OCI-LY3 (cell line): ENCODE measurements at regions not wholly inside any gene's neighbourhood (a gene's known extent, or its start where the extent isn't known, plus 50 kb on each side); places are given as distances from the start of the nearest gene placed in this dataset.

Experiments
- CTCF ChIP-seq: fragments of 200-600, 300-600 bp; sonication (generic); IDR thresholded peaks from 2 replicates; pipeline ENCODE4 v1.5.1; 2014; ENCODE audit warnings: antibody characterized with exemption, low read length, low read depth
- EZH2phosphoT487 ChIP-seq: fragments of 200-600 bp; shearing (Covaris generic); IDR thresholded peaks from 2 replicates; pipeline ENCODE4 v1.6.1; 2018; ENCODE audit warnings: antibody characterized with exemption, mixed run types, low read depth

GRCh38 chr13:40220299-40220935 lies 446.0 kb downstream of the FOXO1 start:
- TF ChIP-seq CTCF (no peak), EZH2phosphoT487 (no peak)
